GM19452 (cell line): ENCODE measurements at regions not wholly inside any gene's neighbourhood (a gene's known extent, or its start where the extent isn't known, plus 50 kb on each side); places are given as distances from the start of the nearest gene placed in this dataset.

ENCODE experiments used
- ATAC-seq: cut with Tn5 transposase; IDR thresholded peaks from one replicate; pipeline ENCODE4 v1.9.1; 2021; ENCODE audit not compliant: unreplicated experiment

DNA sequence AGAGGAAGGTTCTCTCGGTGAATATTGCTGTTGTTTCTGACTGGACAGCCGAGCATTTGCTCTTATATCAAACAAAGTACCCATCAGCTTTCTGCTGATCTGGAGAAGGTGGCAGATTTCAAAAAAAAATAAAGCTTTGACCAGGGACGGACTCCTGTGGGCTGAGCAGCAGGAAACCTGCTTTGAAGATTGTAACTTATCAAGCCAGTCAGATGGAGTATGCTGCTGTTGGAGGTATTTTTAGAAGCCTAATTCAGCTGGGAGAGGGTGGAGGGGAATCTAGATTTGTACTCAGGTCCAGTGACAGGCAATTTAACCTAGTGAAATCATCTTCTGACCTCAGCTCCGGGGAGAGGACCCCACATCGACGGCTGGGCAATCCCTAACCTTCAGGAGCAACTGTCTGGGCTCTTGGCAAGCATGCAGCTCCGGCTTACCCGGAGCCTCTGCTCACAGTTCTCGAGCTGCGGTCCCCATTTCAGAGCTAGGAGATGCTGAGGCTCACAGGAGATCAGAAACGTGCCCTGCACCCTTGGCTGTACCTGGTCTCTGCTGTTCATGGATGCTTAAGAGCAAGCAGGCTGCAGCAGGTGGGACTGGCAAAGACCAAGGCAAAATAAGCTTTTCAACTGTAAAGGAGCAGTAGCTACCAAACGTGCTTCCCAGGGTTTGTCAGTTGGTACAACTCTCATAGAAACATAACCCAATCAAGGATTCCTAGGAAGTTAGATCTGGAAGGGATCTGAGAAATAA lies 89.3 kb upstream of the ST8SIA2 start:
- no peak for ATAC-seq

DNA sequence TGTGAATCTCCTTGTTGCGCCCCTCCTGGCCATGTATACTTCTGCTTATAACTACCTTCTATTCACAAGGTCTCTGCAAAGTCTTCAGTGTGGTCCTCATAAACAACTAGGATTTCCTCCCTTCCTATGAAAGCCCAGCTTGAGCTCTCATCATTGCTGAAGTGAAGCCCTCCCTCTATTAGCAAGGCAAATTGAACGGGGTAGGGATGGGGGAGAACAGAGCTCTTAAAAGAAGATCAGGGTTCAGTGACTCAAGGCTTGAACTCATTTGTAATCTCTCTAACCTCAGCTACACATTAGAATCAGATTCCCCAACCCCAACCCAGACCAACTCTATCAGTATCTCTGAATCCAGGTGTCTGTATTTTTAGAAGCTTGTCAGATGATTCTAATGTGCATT lies 88.3 kb upstream of the ST8SIA2 start:
- ATAC-seq = no peak

DNA sequence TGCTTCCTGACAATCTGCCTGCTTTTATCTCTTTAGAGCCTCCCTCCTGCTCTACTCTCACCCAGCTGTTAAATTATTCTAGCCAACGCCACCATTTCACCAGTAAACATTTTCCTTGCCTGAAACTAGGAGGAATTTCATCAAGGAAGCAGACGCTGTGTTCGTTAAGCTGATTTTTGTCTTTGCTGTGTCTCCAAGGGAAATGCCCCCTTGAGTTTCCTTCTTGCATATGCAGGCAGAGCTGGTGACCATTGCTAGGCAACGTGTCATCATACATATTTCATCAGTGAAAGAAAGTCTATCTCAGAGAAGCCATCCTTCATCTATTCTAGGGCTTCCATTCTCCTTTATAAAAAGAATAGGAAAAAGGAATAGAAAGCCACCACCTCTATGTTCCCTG lies 87.0 kb upstream of the ST8SIA2 start:
- ATAC-seq = no peak

DNA sequence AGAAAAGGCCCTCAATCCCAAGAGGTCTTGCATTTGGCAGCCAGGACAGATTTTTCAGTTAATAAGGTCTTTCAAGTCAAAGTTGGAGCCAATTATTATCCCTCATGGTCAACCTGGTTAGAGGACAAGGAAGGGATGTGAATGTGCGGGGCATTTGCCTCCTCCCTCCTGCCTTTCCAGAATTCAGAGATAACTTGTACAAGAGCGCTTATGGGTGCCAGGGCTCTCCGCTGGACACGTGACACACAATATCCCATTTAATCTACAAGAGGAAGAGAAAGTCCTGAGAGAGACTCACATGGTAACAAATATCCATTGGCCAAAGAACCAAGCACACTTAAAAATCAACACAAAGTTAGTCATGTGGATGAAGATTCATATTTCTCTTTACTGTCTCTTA lies 78.5 kb upstream of the ST8SIA2 start:
- no peak for ATAC-seq

DNA sequence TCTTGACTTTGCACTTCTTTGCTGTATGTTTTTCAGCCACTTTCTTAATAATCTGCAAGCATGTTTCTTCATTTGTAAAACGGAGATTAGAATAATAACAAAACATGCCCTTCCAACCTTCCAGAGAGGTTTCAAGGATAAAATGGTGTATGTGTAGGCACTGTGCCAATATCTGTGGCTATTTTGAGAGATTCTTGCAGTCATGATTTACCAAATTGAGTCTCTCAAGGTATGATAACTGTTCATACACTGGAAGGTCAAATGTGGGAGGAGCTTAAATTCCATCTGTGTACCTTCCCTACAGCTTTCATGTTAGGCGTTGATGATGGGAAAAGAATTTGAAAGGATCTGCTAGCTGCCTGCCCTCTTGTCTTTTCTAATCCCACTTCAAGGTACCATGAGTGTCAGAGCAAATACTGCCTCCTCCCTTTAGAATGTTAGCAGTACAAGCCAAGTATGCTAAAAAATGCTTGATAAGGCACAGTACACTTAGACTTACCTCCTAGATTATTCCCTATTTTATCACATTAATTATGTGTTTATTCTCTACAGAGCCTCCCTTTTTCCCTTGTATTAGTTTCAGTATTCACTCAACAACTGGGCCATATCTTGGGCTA lies 78.0 kb upstream of the ST8SIA2 start:
- ATAC-seq = no peak

DNA sequence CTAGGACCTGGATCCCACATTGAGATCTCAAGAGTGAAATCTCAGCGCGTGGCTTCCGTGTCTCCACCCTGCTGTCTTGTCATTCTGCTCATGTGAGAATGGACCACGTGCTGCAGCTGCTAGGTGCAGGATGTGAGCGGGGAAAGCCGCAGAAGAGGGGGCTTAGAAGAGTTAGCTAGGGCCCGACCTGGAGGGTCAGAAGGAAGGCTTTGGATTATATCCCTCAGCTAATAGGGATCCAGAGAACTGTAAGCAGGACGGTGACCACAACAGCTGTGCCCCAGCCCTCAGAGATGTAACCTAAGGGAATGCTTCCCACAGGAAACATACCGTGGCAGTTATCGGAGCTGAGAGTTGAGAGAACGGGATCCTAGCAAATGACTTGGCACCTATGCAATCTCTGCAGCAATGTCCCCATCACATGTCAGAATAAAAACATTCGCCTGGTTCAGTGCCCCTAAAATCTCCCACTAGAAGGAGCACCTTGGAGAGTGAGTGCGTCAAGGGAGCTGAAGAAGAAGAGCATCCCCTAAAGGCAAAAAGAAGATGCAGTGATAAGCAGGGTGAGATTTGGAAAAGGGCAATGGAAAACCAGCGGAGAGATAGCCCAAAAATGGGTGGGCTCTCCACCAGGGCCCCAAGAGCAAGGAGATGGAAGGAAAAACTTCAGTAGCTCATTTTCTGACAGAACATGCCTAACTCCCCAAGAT lies 76.9 kb upstream of the ST8SIA2 start:
- no peak for ATAC-seq

DNA sequence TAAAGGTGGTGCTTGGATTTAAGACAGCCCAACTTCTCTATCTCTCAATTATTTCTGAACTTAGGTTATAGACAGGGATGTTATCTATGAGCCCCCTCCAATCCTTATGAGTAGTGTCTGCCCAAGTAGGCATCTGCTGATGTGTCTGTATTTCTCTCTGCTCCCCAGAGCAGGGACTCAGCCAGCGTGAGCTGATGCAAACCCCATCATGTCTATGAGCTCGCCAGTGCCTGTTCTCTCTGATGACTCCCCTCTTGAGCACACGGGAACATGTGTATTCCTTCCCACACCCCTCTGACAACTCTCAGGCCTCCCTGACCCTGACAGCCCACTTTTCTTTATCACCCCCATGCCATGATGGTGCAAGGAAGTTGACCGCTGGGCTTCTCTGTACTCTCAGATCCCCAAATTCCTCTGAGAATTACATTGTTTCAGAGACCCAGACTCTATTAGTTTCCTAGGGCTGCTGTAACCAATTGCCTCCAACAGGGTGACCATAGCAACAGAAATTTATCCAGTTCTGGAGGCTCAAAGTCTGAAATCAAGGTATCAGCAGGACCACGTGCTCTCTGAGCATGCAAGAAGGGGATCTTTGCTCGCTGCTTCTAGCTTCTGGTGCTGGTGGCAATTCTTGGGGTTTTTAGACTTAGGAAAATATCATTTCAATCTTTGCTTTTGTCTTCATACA lies 73.5 kb upstream of the ST8SIA2 start:
- no peak for ATAC-seq

DNA sequence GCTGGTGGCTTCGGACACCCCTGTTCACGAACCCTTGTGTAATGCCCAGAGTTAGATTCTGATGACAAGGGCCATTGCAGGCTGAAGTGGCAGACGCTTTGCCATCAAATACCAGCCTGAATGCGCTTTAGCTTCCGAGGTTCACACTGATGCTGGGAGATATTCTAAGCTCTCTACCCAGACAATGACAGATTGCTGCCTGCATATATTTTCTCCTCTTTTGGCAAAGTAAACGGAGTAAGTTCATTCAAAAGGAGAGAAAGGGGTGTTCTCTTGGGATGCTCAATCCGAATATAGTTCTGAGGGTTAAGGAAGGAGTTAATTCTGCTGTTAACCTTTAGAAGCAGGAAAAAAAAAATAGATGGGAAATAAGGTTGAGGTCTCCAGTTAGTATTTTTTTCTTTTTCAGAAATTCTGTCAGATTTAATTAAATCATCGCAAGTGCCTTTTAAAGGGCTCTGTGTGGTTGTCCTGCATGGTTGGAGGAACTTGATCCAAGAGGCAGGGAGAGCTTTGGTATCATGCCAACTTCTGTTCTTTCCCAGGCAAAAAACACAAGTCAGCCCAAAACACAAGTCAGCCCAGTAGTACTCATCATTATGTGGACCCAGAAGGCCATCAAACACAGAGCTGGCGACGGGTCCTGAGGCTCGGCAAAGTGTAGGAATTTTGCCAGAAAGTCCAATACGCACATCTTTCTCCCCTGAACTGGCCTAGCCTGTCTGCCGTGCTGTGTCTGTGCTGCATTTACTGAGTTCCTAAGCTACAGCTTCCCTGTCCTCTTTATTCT lies 70.9 kb upstream of the ST8SIA2 start:
- no peak for ATAC-seq

DNA sequence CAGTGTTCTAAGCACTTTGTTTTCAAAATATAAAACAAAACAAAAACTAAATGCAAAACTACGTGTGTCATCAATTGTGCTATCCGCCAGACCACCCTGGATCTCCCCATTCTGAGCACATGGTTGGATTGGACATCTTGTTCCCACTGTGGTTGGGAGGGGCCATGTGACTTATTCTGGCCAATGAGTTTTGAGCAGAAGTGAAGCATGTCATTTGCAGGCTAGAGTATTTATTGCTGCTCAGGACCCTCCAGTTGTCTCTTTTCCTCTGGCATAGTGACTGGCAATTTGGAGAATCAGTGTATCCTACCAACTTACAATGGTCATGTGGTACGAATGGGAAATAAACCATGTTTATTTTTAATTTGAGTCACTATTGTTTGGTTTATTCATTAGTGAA lies 70.2 kb upstream of the ST8SIA2 start:
- no peak for ATAC-seq

DNA sequence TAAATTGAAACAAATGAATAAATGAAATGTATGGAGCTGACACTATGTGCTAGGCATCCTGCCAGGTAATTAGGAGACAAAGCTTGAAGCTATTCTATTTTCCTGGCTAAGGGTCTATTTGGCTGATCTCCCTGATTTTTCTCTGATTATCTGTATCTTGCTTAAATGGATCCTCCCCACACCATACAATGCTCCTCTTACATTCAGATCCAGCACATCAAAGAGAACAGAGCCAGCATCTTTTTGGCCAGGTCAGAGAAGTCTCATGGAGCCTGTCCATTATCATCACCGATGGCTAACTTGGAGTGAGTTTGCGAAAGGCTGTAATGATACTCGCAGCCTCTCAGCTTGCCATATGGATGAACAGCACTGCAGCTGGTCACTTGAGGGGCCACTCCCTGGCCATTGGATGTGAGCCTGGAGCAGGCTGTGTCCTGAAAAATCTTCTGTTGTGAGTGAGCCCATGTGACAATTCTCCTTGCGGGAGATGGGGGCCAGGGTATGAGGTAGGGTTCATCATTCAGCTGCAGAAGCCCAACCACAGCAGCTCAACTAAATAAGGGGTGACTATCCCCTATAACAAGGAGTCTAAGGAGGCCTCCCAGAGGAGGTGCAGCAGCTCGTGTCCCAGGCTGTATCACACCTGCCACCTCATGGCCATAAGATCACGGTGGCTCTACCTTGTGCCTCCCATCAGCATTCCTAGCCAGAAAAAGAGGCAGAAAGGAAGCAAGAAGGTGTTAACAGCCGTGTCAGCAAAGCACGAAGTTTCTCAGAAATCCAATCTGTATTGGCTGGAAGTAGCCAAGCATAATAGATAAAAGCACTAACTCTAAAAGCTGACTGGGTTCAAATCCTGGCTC lies 69.3 kb upstream of the ST8SIA2 start:
- no peak for ATAC-seq

DNA sequence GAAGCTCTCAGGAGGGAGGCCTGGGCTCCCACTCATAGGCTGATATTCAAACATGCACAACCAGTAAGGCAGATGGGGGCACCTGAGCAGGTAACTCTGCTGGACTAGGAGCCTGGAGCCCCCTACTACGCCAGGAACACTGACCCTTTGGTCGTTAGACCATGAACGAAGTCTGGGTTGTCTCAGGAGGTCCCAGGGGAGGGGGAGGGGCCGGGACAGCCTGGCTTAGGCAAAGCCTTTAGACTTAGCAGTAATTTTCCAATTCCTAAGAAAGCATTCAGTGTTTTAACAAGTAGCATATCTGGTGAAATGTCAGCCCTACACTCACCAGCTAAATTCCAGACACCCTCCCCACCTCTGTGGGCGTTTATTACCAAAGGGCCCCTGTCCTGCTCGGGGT lies 67.4 kb upstream of the ST8SIA2 start:
- no peak for ATAC-seq

DNA sequence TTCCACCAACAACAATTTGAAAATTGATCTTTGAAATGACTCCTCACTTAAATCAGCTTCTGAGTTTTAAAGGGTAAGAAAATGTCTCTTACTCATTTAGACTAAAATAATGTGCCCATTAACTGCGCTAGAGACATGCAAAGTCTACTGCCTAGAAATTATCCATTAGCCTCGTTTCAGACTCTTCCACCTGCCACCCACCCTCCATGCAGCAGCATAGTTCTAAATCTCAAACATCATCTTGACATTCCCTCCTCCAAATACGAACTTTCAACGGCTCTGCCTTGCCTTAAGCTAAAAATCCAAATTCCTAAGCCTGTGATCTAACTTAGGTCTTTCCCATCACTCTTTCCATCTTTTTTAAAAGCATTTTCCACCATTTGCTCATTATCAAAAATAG lies 66.6 kb upstream of the ST8SIA2 start:
- no peak for ATAC-seq

DNA sequence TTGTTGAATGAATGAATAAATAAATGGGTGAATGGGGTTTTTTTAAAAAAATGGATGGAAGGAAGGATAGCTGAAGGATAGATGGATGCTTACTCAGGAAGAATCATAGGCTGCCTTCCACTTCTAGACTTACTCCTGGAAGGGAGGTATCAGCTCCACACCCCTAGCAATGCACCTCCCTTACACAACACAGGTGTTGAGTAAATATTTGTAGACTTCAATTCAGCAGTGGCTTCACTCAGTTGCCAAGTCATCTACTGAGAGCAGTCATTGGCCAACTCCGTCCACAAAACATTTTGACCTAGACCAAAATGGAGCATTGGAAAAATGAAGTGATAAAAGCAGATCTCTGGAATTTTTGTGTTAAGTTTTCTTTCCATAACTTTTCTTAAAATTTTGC lies 65.5 kb upstream of the ST8SIA2 start:
- ATAC-seq = no peak

DNA sequence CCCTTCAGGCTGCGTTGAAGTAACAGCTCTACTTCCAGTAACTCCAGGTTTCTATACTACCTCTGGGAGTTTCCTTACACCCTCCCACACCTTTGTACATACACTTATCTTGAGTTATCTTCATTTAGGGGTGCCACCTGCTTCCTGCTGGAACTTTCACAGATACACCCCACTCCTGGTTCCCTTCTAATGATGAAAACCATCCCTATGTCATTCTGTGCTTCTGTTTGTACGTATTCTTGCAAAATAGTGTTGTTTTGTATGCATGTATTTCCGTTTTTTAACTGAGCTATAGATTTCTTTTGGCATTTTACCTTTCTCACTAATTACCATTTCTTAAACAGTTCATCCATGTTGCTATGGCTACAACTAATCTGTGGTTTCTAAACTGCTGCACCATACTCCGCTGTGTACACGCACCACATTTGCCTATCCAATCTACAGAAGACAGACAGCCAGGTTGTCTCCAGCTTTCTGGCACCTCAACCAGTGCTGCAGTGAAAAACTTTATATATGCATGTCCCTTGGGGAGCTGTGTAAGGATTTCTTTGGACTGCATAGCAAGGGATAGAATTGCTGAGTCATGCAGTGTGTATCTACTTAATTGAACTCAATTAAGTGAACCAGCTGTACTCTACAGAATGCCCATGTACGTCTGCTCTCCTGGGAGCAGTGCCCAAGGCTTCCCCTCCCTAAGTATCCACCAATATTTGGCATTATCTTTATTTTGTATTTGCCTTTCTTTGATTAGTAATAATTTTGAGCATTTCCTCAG lies 61.4 kb upstream of the ST8SIA2 start:
- no peak for ATAC-seq

DNA sequence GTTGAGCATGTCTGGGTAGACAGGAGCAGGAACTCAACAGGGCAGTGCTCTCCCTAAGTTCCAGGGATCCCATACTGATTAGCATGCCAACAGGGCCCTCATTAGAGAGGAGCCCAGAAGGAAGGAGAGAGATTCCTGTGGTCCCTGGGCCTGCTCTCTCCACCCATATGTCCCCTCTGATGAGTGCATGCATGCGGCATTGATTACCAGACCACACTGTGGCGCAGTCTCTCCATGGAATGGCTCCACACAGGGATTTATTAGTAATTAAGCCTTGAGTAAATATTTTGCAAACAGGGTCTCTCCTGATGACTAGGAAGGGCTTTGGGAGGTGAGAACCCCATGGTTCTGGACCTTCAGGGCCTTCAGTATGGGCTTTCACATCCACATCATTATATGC lies 60.0 kb upstream of the ST8SIA2 start:
- no peak for ATAC-seq

DNA sequence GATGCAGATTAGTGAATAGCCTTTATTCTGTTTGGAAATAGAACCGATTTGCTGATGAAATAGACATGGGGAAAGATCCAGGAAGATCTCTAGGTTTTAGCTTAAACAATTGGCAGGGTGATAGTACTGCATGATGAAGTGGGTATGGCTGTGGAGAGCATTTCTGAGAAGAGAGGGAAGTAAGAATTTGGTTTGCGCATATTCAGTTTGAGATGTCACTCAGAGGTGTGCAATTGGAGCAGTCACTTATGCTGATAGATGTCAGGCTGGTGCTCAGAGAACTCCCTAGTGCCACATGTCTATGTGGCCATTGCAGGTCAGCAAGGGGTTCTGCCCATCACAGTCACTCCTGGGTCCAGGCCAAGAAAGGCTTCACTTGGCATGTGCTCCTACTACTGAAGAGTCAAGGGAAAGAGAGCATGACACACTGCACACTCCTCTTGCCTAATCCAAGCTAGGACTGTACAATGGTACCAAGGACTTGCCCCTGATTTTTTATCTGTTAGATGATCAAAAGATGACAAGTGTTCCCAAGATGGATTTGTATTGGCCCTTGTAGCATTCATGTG lies 57.2 kb upstream of the ST8SIA2 start:
- ATAC-seq = no peak

DNA sequence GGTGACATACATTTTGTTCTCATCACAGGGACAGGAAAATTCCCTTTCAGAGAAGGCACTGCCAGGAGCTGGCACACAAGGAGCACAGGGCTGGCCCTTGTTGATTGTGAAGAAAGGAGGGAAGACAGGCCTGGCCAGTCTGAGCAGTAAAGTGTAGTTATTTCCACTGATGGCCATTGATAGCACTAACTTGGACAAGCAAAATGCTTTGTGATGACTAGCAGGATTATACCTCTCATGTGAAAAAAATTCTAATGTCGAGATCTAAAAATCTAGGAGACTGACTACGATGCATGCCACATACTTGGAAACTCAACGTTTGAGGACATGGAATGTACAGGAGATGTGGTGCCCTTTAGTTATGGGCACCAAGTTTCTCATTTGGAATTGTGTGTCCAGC lies 54.3 kb upstream of the ST8SIA2 start:
- ATAC-seq = no peak
